H9 (cell line): ENCODE measurements at regions not wholly inside any gene's neighbourhood (a gene's known extent, or its start where the extent isn't known, plus 50 kb on each side); places are given as distances from the start of the nearest gene placed in this dataset.

Experiments used
- DNase-seq: peaks from one replicate; pipeline ENCODE4 v3.0.0-alpha.2; 2017
- H2AFZ ChIP-seq: one replicate; pipeline ENCODE4 v1.6.1; 2013; ENCODE audit warnings: mild to moderate bottlenecking, low read length, control low read depth, moderate library complexity
- H2AK5ac ChIP-seq: 2 replicates; pipeline ENCODE4 v1.6.1; 2013; ENCODE audit warnings: low read length, control low read depth, mixed read lengths; ENCODE audit not compliant: insufficient read length
- H2BK120ac ChIP-seq: one replicate; pipeline ENCODE4 v1.6.1; 2013; ENCODE audit warnings: low read depth, mild to moderate bottlenecking, low read length, control low read depth, inconsistent platforms; ENCODE audit not compliant: poor library complexity, severe bottlenecking
- H2BK12ac ChIP-seq: 2 replicates; pipeline ENCODE4 v1.6.1; 2013; ENCODE audit warnings: low read length, control low read depth, mixed read lengths, low read depth; ENCODE audit not compliant: insufficient read length
- H2BK15ac ChIP-seq: 2 replicates; pipeline ENCODE4 v1.6.1; 2013; ENCODE audit warnings: low read depth, low read length, control low read depth
- H2BK20ac ChIP-seq: one replicate; pipeline ENCODE4 v1.6.1; 2013; ENCODE audit warnings: low read depth, mild to moderate bottlenecking, low read length, control low read depth, inconsistent platforms; ENCODE audit not compliant: poor library complexity, severe bottlenecking
- H2BK5ac ChIP-seq: 2 replicates; pipeline ENCODE4 v1.6.1; 2013; ENCODE audit warnings: low read length, control low read depth, mixed read lengths; ENCODE audit not compliant: insufficient read length
- H3K14ac ChIP-seq: 2 replicates; pipeline ENCODE4 v1.6.1; 2013; ENCODE audit warnings: low read length, control low read depth; ENCODE audit not compliant: insufficient read depth
- H3K18ac ChIP-seq: 2 replicates; pipeline ENCODE4 v1.6.1; 2013; ENCODE audit warnings: low read depth, mild to moderate bottlenecking, mixed read lengths, low read length, control low read depth; ENCODE audit not compliant: insufficient read length
- H3K23ac ChIP-seq: 2 replicates; pipeline ENCODE4 v1.6.1; 2013; ENCODE audit warnings: low read length, control low read depth, mixed read lengths, low read depth; ENCODE audit not compliant: insufficient read length
- H3K23me2 ChIP-seq: 2 replicates; pipeline ENCODE4 v1.6.1; 2013; ENCODE audit warnings: low read depth, mild to moderate bottlenecking, mixed read lengths, low read length, control low read depth; ENCODE audit not compliant: insufficient read length, poor library complexity, severe bottlenecking
- H3K27ac ChIP-seq: 2 replicates; pipeline ENCODE4 v1.5.1; 2013; ENCODE audit warnings: low read length, control low read depth, mixed read lengths, low read depth; ENCODE audit not compliant: insufficient read length
- H3K27me3 ChIP-seq: 2 replicates; pipeline ENCODE4 v1.6.1; 2013; ENCODE audit warnings: low read length, control low read depth, inconsistent platforms; ENCODE audit not compliant: insufficient read depth
- H3K4ac ChIP-seq: 2 replicates; pipeline ENCODE4 v1.6.1; 2013; ENCODE audit warnings: low read depth, mild to moderate bottlenecking, control low read depth, inconsistent platforms, low read length, moderate library complexity
- H3K4me1 ChIP-seq: 2 replicates; pipeline ENCODE4 v1.6.1; 2013; ENCODE audit warnings: low read length, control low read depth, inconsistent platforms; ENCODE audit not compliant: insufficient read depth
- H3K4me2 ChIP-seq: 2 replicates; pipeline ENCODE4 v1.6.1; 2013; ENCODE audit warnings: low read length, control low read depth, mixed read lengths; ENCODE audit not compliant: insufficient read length, insufficient read depth
- H3K56ac ChIP-seq: 2 replicates; pipeline ENCODE4 v1.6.1; 2013; ENCODE audit warnings: low read depth, mild to moderate bottlenecking, mixed read lengths, low read length, control low read depth; ENCODE audit not compliant: insufficient read length
- H3K79me1 ChIP-seq: 2 replicates; pipeline ENCODE4 v1.6.1; 2013; ENCODE audit warnings: low read depth, mild to moderate bottlenecking, moderate library complexity, low read length, control low read depth, inconsistent platforms; ENCODE audit not compliant: insufficient read depth, poor library complexity, severe bottlenecking
- H3K79me2 ChIP-seq: 2 replicates; pipeline ENCODE4 v1.6.1; 2013; ENCODE audit warnings: low read length, control low read depth, inconsistent platforms; ENCODE audit not compliant: insufficient read depth
- H3K9ac ChIP-seq: 2 replicates; pipeline ENCODE4 v1.6.1; 2013; ENCODE audit warnings: low read length, control low read depth, mixed read lengths; ENCODE audit not compliant: insufficient read length; ENCODE audit errors: extremely low read depth
- H3K9me3 ChIP-seq: one replicate; pipeline ENCODE4 v1.6.1; 2013; ENCODE audit warnings: low read depth, low read length, inconsistent platforms; ENCODE audit not compliant: control insufficient read depth
- H3T11ph ChIP-seq: one replicate; pipeline ENCODE4 v1.6.1; 2013; ENCODE audit warnings: mild to moderate bottlenecking, low read length, control low read depth, inconsistent platforms
- H4K20me1 ChIP-seq: one replicate; pipeline ENCODE4 v1.6.1; 2013; ENCODE audit not compliant: control insufficient read depth, insufficient read length, insufficient read depth
- H4K5ac ChIP-seq: 2 replicates; pipeline ENCODE4 v1.6.1; 2013; ENCODE audit warnings: low read depth, mild to moderate bottlenecking, mixed read lengths, low read length, control low read depth; ENCODE audit not compliant: insufficient read length
- H4K8ac ChIP-seq: replicated peaks from 2 replicates; pipeline ENCODE4 v1.6.1; 2013; ENCODE audit warnings: low read length, control low read depth, mixed read lengths, low read depth; ENCODE audit not compliant: insufficient read length
- H4K91ac ChIP-seq: 2 replicates; pipeline ENCODE4 v1.6.1; 2013; ENCODE audit warnings: low read depth, mild to moderate bottlenecking, moderate library complexity, mixed read lengths, low read length, control low read depth; ENCODE audit not compliant: insufficient read length
- H3K27ac Mint-ChIP-seq, 3 experiments: 2 replicates in 2 of 3; 3 replicates in 1 of 3; pipeline ENCODE4 v1.8.0; 2020 to 2021; ENCODE audit warnings: mixed read lengths in 3 of 3, mild to moderate bottlenecking in 1 of 3, moderate library complexity in 1 of 3
- H3K27me3 Mint-ChIP-seq: 2 replicates; pipeline ENCODE4 v1.8.0; 2021; ENCODE audit warnings: low read depth, mild to moderate bottlenecking, moderate library complexity, mixed read lengths
- H3K36me3 Mint-ChIP-seq, 3 experiments: 2 replicates in 2 of 3; 3 replicates in 1 of 3; pipeline ENCODE4 v1.8.0; 2020 to 2021; ENCODE audit warnings: low read depth in 3 of 3, mixed read lengths in 3 of 3; ENCODE audit not compliant: insufficient read depth in 1 of 3
- H3K4me1 Mint-ChIP-seq, 2 experiments: 2 replicates each; pipeline ENCODE4 v1.8.0; 2020; ENCODE audit warnings: mixed read lengths in 2 of 2
- H3K4me3 Mint-ChIP-seq, 2 experiments: 2 replicates in 1 of 2; 3 replicates in 1 of 2; pipeline ENCODE4 v1.8.0; 2020 to 2021; ENCODE audit warnings: mild to moderate bottlenecking in 2 of 2, mixed read lengths in 2 of 2, moderate library complexity in 1 of 2
- H3K9me3 Mint-ChIP-seq, 2 experiments: 2 replicates in 1 of 2; 3 replicates in 1 of 2; pipeline ENCODE4 v1.8.0; 2020; ENCODE audit warnings: mild to moderate bottlenecking in 2 of 2, mixed read lengths in 2 of 2, moderate library complexity in 1 of 2
- CTCF ChIP-seq: fragments of 200-600 bp; sonication (generic); conservative IDR thresholded peaks from 3 replicates; pipeline ENCODE4 v1.8.0; 2021; ENCODE audit warnings: antibody characterized with exemption, mild to moderate bottlenecking
- WGBS: extraction: QIAGEN DNeasy Blood & Tissue Kit; methylation state at CpG from one replicate; pipeline ENCODE4 v1.1.7; 2013; ENCODE audit warnings: missing lambda C conversion rate, low lambda C conversion rate, mixed read lengths; ENCODE audit not compliant: insufficient read length; ENCODE audit errors: extremely low coverage; 5-methylcytosine and 5-hydroxymethylcytosine counted together

- Histone ChIP-seq H3K23ac (no peak overlapping the region), H3K14ac (no peak overlapping the region), H2AK5ac (no peak overlapping the region), H3K9ac (no peak overlapping the region), H4K5ac (no peak overlapping the region), H3K9me3 (no peaks in the 10 kb centered on the region), H4K91ac (no peak overlapping the region), H3K79me1 (no peaks in the 10 kb centered on the region), H3K27ac (no peak overlapping the region), H3K4me1 (no peaks in the 10 kb centered on the region), H3K56ac (no peak overlapping the region), H2BK20ac (no peak overlapping the region), H4K8ac (no peak overlapping the region), H3K4me2 (no peak overlapping the region), H3K27me3 (no peaks in the 10 kb centered on the region), H3K18ac (no peak overlapping the region), H2BK5ac (no peak overlapping the region), H2BK15ac (no peak overlapping the region), H2BK120ac (no peak overlapping the region), H3K79me2 (no peaks in the 10 kb centered on the region), H2AFZ (no peak overlapping the region), H4K20me1 (no peaks in the 10 kb centered on the region), H3K4ac (no peak overlapping the region), H3T11ph (no peak overlapping the region), H2BK12ac (no peak overlapping the region), H3K23me2 (no peaks in the 10 kb centered on the region)
- Mint-ChIP-seq H3K27ac (no peak overlapping the region), H3K4me3 (no peak overlapping the region), H3K27me3 (no peaks in the 10 kb centered on the region), H3K36me3 (no peaks in the 10 kb centered on the region; a peak in 1 of 7 replicates), H3K4me1 (no peaks in the 10 kb centered on the region; a peak in 1 of 4 replicates), H3K9me3 (no peaks in the 10 kb centered on the region; a peak in 1 of 5 replicates)
- DNase-seq = no peak
- no peak for TF ChIP-seq CTCF
- WGBS = no CpG with 5 or more reads among the region's 1 CpG
Observed at GRCh38 chr18:70600225-70600925, 311.5 kb downstream of the SOCS6 start.
